H1 (cell line): ENCODE measurements at regions not wholly inside any gene's neighbourhood (a gene's known extent, or its start where the extent isn't known, plus 50 kb on each side); places are given as distances from the start of the nearest gene placed in this dataset.

Experiments used
- CTCF ChIA-PET: fragments of 300-600 bp; sonication (Branson Sonifier 250); formaldehyde crosslinking; loops from one replicate; lab custom pipeline; 2021; ENCODE audit not compliant: partially characterized antibody; lab: Charles Lee
- POLR2A ChIA-PET: fragments of 300-600 bp; sonication (Branson Sonifier 250); formaldehyde crosslinking; loops from one replicate; lab custom pipeline; 2021; ENCODE audit warnings: inconsistent platforms; ENCODE audit not compliant: partially characterized antibody; lab: Charles Lee
- DNase-seq, 2 experiments: peaks; one replicate each; pipeline versions ENCODE4 v3.0.0 to v3.0.0-alpha.2; 2010 to 2022; ENCODE audit warnings: low spot score in 2 of 2, low read depth in 1 of 2, mixed read lengths in 1 of 2
- FAIRE-seq: peaks from 2 replicates; lab custom pipeline; 2011; peaks lifted over from hg19 to GRCh38; lab: Jason Lieb, UNC
- H2AFZ ChIP-seq: 2 replicates; pipeline ENCODE4 v1.8.1; 2012; ENCODE audit warnings: low read length, inconsistent platforms
- H2AK5ac ChIP-seq: 2 replicates; pipeline ENCODE4 v1.6.1; 2013; ENCODE audit warnings: low read depth, low read length
- H2BK120ac ChIP-seq: replicated peaks from 2 replicates; pipeline ENCODE3; 2013; ENCODE audit warnings: low read depth, low read length, inconsistent platforms
- H2BK12ac ChIP-seq: 2 replicates; pipeline ENCODE4 v1.6.1; 2013; ENCODE audit warnings: low read depth, low read length
- H2BK15ac ChIP-seq: 2 replicates; pipeline ENCODE4 v1.6.1; 2013; ENCODE audit warnings: low read length
- H2BK20ac ChIP-seq: 2 replicates; pipeline ENCODE4 v1.6.1; 2013; ENCODE audit warnings: low read length
- H2BK5ac ChIP-seq: 2 replicates; pipeline ENCODE4 v1.6.1; 2013; ENCODE audit warnings: low read depth, low read length
- H3K14ac ChIP-seq: 2 replicates; pipeline ENCODE4 v1.6.1; 2013; ENCODE audit warnings: inconsistent platforms; ENCODE audit not compliant: insufficient read length
- H3K18ac ChIP-seq: 2 replicates; pipeline ENCODE4 v1.6.1; 2013; ENCODE audit warnings: low read length; ENCODE audit errors: extremely low read depth
- H3K23ac ChIP-seq: 2 replicates; pipeline ENCODE4 v1.6.1; 2013; ENCODE audit warnings: inconsistent platforms; ENCODE audit not compliant: insufficient read length
- H3K23me2 ChIP-seq: 2 replicates; pipeline ENCODE4 v1.6.1; 2013; ENCODE audit warnings: low read depth, low read length
- H3K27ac ChIP-seq: 2 replicates; pipeline ENCODE4 v1.6.1; 2011; ENCODE audit warnings: low read depth, low read length, inconsistent platforms
- H3K27me3 ChIP-seq, 4 experiments: replicated peaks in 1 of 4; 1 replicate in 1 of 4; 2 replicates in 3 of 4; pipeline versions ENCODE4 v1.6.1 to v1.8.1; 2011 to 2013; ENCODE audit warnings: low read length in 3 of 4, mild to moderate bottlenecking in 3 of 4, inconsistent platforms in 2 of 4, mixed read lengths in 2 of 4, moderate library complexity in 1 of 4; ENCODE audit not compliant: control insufficient read depth in 3 of 4, insufficient read depth in 3 of 4; ENCODE audit errors: extremely low read depth in 1 of 4
- H3K36me3 ChIP-seq, 4 experiments: 2 replicates each; pipeline versions ENCODE4 v1.6.1 to v1.8.1; 2011 to 2013; ENCODE audit warnings: mild to moderate bottlenecking in 4 of 4, low read length in 3 of 4, moderate library complexity in 2 of 4, control low read depth in 1 of 4, inconsistent platforms in 1 of 4; ENCODE audit not compliant: insufficient read depth in 4 of 4, control insufficient read depth in 2 of 4
- H3K4ac ChIP-seq: replicated peaks from 2 replicates; pipeline ENCODE3; 2013; ENCODE audit warnings: low read length, low read depth, mixed read lengths, inconsistent platforms; ENCODE audit not compliant: insufficient read length
- H3K4me1 ChIP-seq, 4 experiments: replicated peaks in 1 of 4; 1 replicate in 1 of 4; 2 replicates in 3 of 4; pipeline versions ENCODE4 v1.6.1 to v1.8.1; 2011 to 2013; ENCODE audit warnings: low read length in 3 of 4, inconsistent platforms in 2 of 4, mixed read lengths in 1 of 4; ENCODE audit not compliant: insufficient read depth in 4 of 4, control insufficient read depth in 3 of 4
- H3K4me2 ChIP-seq, 2 experiments: 2 replicates each; pipeline versions ENCODE4 v1.6.1 to v1.8.1; 2011 to 2013; ENCODE audit warnings: low read depth in 2 of 2, low read length in 2 of 2, control low read depth in 1 of 2, inconsistent platforms in 1 of 2, mild to moderate bottlenecking in 1 of 2; ENCODE audit not compliant: insufficient read depth in 1 of 2
- H3K4me3 ChIP-seq, 4 experiments: fragments of 200-600, 300-600 bp in 1 of 4; sonication (generic), shearing (Covaris generic), sonication (Bioruptor Twin) in 1 of 4; 2 replicates each; pipeline versions ENCODE4 v1.5.1 to v1.8.1; 2011 to 2016; ENCODE audit warnings: low read length in 4 of 4, low read depth in 3 of 4, control low read depth in 2 of 4, inconsistent platforms in 2 of 4, mild to moderate bottlenecking in 2 of 4, mixed read lengths in 1 of 4, moderate library complexity in 1 of 4; ENCODE audit not compliant: insufficient read depth in 2 of 4; ENCODE audit errors: extremely low read depth in 1 of 4
- H3K56ac ChIP-seq: replicated peaks from 2 replicates; pipeline ENCODE3; 2013; ENCODE audit warnings: low read depth, mild to moderate bottlenecking, mixed read lengths, low read length, inconsistent platforms; ENCODE audit not compliant: insufficient read length
- H3K79me1 ChIP-seq: 2 replicates; pipeline ENCODE4 v1.6.1; 2013; ENCODE audit warnings: low read depth, low read length, control low read depth
- H3K79me2 ChIP-seq, 2 experiments: 2 replicates each; pipeline versions ENCODE4 v1.6.1 to v1.8.1; 2012 to 2013; ENCODE audit warnings: low read length in 2 of 2, mild to moderate bottlenecking in 2 of 2, inconsistent platforms in 1 of 2; ENCODE audit not compliant: insufficient read depth in 2 of 2, control insufficient read depth in 1 of 2
- H3K9ac ChIP-seq, 4 experiments: replicated peaks in 1 of 4; 1 replicate in 1 of 4; 2 replicates in 3 of 4; pipeline versions ENCODE4 v1.6.1 to v1.8.1; 2011 to 2013; ENCODE audit warnings: low read depth in 3 of 4, low read length in 3 of 4, control low read depth in 2 of 4, mild to moderate bottlenecking in 2 of 4, moderate library complexity in 2 of 4, inconsistent platforms in 1 of 4; ENCODE audit errors: extremely low read depth in 1 of 4
- H3K9me3 ChIP-seq, 2 experiments: 2 replicates each; pipeline versions ENCODE4 v1.6.1 to v1.8.1; 2012 to 2013; ENCODE audit warnings: mild to moderate bottlenecking in 2 of 2, moderate library complexity in 2 of 2, control low read depth in 1 of 2, inconsistent platforms in 1 of 2, low read depth in 1 of 2, low read length in 1 of 2, mixed read lengths in 1 of 2; ENCODE audit not compliant: insufficient read depth in 2 of 2
- H4K20me1 ChIP-seq, 2 experiments: replicated peaks in 1 of 2; 2 replicates each; pipeline versions ENCODE3 to v1.8.1; 2011 to 2013; ENCODE audit warnings: inconsistent platforms in 2 of 2, low read length in 2 of 2, mild to moderate bottlenecking in 1 of 2; ENCODE audit not compliant: insufficient read depth in 2 of 2, control insufficient read depth in 1 of 2
- H4K5ac ChIP-seq: 2 replicates; pipeline ENCODE4 v1.6.1; 2013; ENCODE audit warnings: low read length, low read depth, mixed read lengths, inconsistent platforms; ENCODE audit not compliant: insufficient read length
- H4K8ac ChIP-seq: 2 replicates; pipeline ENCODE4 v1.8.0; 2013; ENCODE audit warnings: mild to moderate bottlenecking, moderate library complexity, low read length, inconsistent platforms; ENCODE audit not compliant: insufficient read depth; ENCODE audit errors: extremely low read depth
- H4K91ac ChIP-seq: replicated peaks from 2 replicates; pipeline ENCODE3; 2013; ENCODE audit warnings: low read length, mixed read lengths, inconsistent platforms; ENCODE audit not compliant: insufficient read length
- WGBS, 2 experiments: shearing (Covaris generic) in 1 of 2; methylation state at CpG; one replicate each; pipeline versions ENCODE4 v1.1.6 to v1.1.7; 2013 to 2015; ENCODE audit warnings: low lambda C conversion rate in 2 of 2, mixed read lengths in 2 of 2, inconsistent platforms in 1 of 2, low coverage in 1 of 2, missing lambda C conversion rate in 1 of 2; ENCODE audit not compliant: insufficient replicate concordance in 2 of 2, insufficient coverage in 1 of 2, insufficient read length in 1 of 2; ENCODE audit errors: extremely low coverage in 1 of 2, missing lambda C conversion rate in 1 of 2; 5-methylcytosine and 5-hydroxymethylcytosine counted together

DNA sequence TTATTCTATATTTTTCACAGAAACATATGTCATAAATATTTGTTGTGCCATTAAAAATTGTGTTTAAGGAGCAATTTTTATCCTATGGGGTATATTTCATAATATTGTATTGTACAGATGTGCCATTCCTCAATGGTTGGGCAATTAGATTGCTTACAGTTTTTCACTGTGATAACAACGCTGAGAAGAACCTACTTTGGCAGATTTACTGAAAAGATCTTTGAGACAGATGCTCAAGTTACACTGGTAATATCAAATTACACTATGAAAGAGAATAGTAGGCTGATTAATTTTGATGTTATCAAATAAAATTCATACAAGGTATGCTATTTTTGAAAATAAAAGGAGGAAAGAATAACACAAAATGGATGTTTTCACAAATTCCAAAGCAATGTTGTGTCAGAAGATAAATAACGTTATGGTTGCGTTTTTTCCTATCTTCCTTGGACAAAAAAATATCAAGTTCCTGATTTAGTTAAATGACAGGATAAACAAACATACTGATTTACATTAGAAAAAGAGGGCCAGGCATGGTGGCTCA is 335.1 kb upstream of the ZNF521 start:
- Histone ChIP-seq H2BK5ac (no peak overlapping the region), H3K4me1 (no peaks in the 10 kb centered on the region; a peak in 1 of 7 replicates), H2BK20ac (no peak overlapping the region), H3K56ac (no peak overlapping the region), H3K4ac (no peak overlapping the region), H3K79me2 (no peaks in the 10 kb centered on the region), H3K4me3 (no peak overlapping the region), H2AFZ (no peak overlapping the region), H3K23ac (no peak overlapping the region), H2BK12ac (no peak overlapping the region), H3K14ac (no peak overlapping the region), H3K27me3 (no peaks in the 10 kb centered on the region), H3K23me2 (no peaks in the 10 kb centered on the region), H3K9me3 (peaks cover 0 to 4% of the 10 kb centered on the region in 2 experiments; a peak in 1 of 4 replicates), H3K4me2 (no peak overlapping the region), H2BK120ac (no peak overlapping the region), H2AK5ac (no peak overlapping the region), H4K91ac (no peak overlapping the region), H4K8ac (no peak overlapping the region), H4K20me1 (no peaks in the 10 kb centered on the region), H4K5ac (no peak overlapping the region), H3K18ac (no peak overlapping the region), H3K79me1 (no peaks in the 10 kb centered on the region), H2BK15ac (no peak overlapping the region), H3K27ac (no peak overlapping the region), H3K9ac (no peak overlapping the region), H3K36me3 (no peaks in the 10 kb centered on the region)
- FAIRE-seq: no peak
- DNase-seq: no peak
- ChIA-PET CTCF (interaction anchor here (0.7 kb wide), 1 partner anchor 634 kb away, joined by 3 read pairs; no protein-coding TSS in a partner anchor), POLR2A (no interaction called here)
- WGBS, 2 experiments: 91% methylated on average over 3 of the region's 3 CpGs; no CpG with 5 or more reads in 1 of the 2 experiments
